OCI-LY7 (cell line): ENCODE measurements at regions not wholly inside any gene's neighbourhood (a gene's known extent, or its start where the extent isn't known, plus 50 kb on each side); places are given as distances from the start of the nearest gene placed in this dataset.

ENCODE experiments used
- BruUV-seq: library from RNA; stranded (reverse); fragments of 400-500 nt; replicated peaks from 2 replicates; lab custom pipeline; 2021; lab: Mats Ljungman, UMichigan
- CTCF ChIA-PET: fragments of 300-600 bp; sonication (Branson Sonifier 250); formaldehyde crosslinking; loops from one replicate; lab custom pipeline; 2022; ENCODE audit warnings: antibody characterized with exemption; ENCODE audit not compliant: unreplicated experiment; lab: Charles Lee
- POLR2A ChIA-PET: fragments of 300-600 bp; sonication (Branson Sonifier 250); formaldehyde crosslinking; loops from one replicate; lab custom pipeline; 2022; ENCODE audit warnings: antibody characterized with exemption; lab: Charles Lee
- DNase-seq: peaks from one replicate; pipeline ENCODE4 v3.0.0-alpha.2; 2015; ENCODE audit warnings: low spot score
- H2AFZ ChIP-seq: fragments of 200-600 bp; sonication (generic), shearing (Covaris generic); 2 replicates; pipeline ENCODE4 v1.6.1; 2014; ENCODE audit warnings: mild to moderate bottlenecking, antibody characterized with exemption, low read length, moderate library complexity
- H3K27ac ChIP-seq: fragments of 200-600 bp; sonication (generic); 2 replicates; pipeline ENCODE4 v1.5.1; 2014; ENCODE audit warnings: mixed run types, low read depth, mild to moderate bottlenecking, moderate library complexity, low read length, inconsistent platforms; ENCODE audit not compliant: poor library complexity, severe bottlenecking
- H3K36me3 ChIP-seq: fragments of 200-600 bp; sonication (generic); 2 replicates; pipeline ENCODE4 v1.6.1; 2014; ENCODE audit warnings: mild to moderate bottlenecking, antibody characterized with exemption, low read length, moderate library complexity, mixed read lengths; ENCODE audit not compliant: insufficient read depth
- H3K4me1 ChIP-seq: fragments of 200-600 bp; sonication (generic); 2 replicates; pipeline ENCODE4 v1.5.1; 2014; ENCODE audit warnings: mild to moderate bottlenecking, low read length; ENCODE audit not compliant: insufficient read depth, poor library complexity, severe bottlenecking
- H3K4me2 ChIP-seq: fragments of 200-600 bp; sonication (generic); 2 replicates; pipeline ENCODE4 v1.6.1; 2014; ENCODE audit warnings: mild to moderate bottlenecking, low read length
- H3K4me3 ChIP-seq: fragments of 200-600 bp; sonication (generic); 2 replicates; pipeline ENCODE4 v1.5.1; 2014; ENCODE audit warnings: mild to moderate bottlenecking, low read depth, low read length; ENCODE audit not compliant: poor library complexity, severe bottlenecking
- H3K79me2 ChIP-seq: fragments of 200-600 bp; sonication (generic); 2 replicates; pipeline ENCODE4 v1.6.1; 2016; ENCODE audit warnings: low read depth, mild to moderate bottlenecking, low read length, moderate library complexity, mixed read lengths; ENCODE audit not compliant: insufficient read depth
- H3K9me2 ChIP-seq: fragments of 200-600 bp; sonication (generic); 2 replicates; pipeline ENCODE4 v1.6.1; 2016; ENCODE audit warnings: mild to moderate bottlenecking, low read length, mixed read lengths; ENCODE audit not compliant: insufficient read depth
- H3K9me3 ChIP-seq: fragments of 200-600 bp; sonication (generic); 2 replicates; pipeline ENCODE4 v1.6.1; 2014; ENCODE audit warnings: mild to moderate bottlenecking, mixed run types, low read length, mixed read lengths
- H4K20me1 ChIP-seq: fragments of 200-600 bp; sonication (generic); 2 replicates; pipeline ENCODE4 v1.6.1; 2014; ENCODE audit warnings: mild to moderate bottlenecking, antibody characterized with exemption, low read length, moderate library complexity, mixed read lengths; ENCODE audit not compliant: insufficient read depth
- EZH2phosphoT487 ChIP-seq: fragments of 200-600 bp; sonication (generic); IDR thresholded peaks from 2 replicates; pipeline ENCODE4 v1.6.1; 2018; ENCODE audit warnings: low read depth, borderline replicate concordance, mild to moderate bottlenecking, mixed run types, antibody characterized with exemption, low read length, moderate library complexity, mixed read lengths
- intact Hi-C: fragments of 100-400 bp; cut with micrococcal nuclease; formaldehyde crosslinking; loops from one replicate; pipeline ENCODE4 v1.10.0; 2022; ENCODE audit not compliant: unreplicated experiment
- TF ChIP-seq, protein P1 (sequence below): fragments of 200-600 bp; sonication (generic); conservative IDR thresholded peaks from 2 replicates; pipeline ENCODE4 v1.5.1; 2014; ENCODE audit warnings: mild to moderate bottlenecking, antibody characterized with exemption, low read length, moderate library complexity, mixed read lengths

DNA sequence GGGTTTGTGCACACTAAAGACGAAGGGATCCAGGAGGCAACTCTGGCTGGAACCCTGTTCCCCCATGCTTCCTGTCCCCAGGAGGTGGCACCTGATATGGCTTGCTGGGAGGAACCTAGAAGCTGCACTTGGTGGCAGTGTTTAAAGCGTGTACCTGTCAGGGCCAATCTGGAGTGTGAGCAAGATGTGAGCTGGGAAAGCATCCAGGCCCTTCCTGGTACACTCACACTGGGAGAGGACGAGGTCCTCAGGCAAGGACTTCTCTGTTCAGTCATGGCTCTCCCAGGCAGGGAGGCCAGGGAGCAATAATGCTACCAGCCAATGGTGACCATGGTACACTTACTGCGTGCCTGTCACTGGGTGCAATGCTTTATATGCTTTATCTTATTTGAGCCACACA lies 130.7 kb upstream of the NECTIN1 start:
- intact Hi-C loops, result no loop called here
- CTCF ChIA-PET, result no interaction called here
- no TSS peak for BruUV-seq

DNA sequence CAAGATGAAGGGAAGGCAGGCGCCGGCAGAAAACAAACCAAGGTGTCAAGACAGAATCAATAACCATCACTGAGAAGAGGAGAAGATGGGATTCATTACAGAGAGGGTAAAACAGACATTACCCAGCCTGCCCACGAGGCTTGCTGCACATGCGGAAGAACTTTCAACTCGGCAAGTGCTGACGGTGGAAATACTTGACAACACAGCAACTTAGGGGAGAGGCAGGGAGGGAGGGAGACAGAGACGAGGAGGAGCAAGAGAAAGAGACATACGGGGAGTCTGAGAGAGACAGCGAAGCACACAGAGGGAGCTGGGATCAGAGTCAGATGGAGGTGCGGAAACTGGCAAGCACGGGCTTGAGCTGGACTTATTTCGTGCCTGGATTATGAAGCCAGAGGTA lies 129.3 kb upstream of the NECTIN1 start:
- H3K9me3 ChIP-seq, result no peaks in the 10 kb centered on the region
- CTCF ChIA-PET, result no interaction called here
- POLR2A ChIA-PET, result no interaction called here
- no peak for TF ChIP-seq EZH2phosphoT487
- TF ChIP-seq, protein P1, sequence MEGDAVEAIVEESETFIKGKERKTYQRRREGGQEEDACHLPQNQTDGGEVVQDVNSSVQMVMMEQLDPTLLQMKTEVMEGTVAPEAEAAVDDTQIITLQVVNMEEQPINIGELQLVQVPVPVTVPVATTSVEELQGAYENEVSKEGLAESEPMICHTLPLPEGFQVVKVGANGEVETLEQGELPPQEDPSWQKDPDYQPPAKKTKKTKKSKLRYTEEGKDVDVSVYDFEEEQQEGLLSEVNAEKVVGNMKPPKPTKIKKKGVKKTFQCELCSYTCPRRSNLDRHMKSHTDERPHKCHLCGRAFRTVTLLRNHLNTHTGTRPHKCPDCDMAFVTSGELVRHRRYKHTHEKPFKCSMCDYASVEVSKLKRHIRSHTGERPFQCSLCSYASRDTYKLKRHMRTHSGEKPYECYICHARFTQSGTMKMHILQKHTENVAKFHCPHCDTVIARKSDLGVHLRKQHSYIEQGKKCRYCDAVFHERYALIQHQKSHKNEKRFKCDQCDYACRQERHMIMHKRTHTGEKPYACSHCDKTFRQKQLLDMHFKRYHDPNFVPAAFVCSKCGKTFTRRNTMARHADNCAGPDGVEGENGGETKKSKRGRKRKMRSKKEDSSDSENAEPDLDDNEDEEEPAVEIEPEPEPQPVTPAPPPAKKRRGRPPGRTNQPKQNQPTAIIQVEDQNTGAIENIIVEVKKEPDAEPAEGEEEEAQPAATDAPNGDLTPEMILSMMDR, result no peak
- BruUV-seq, result no TSS peak
- no peak overlapping the region for H3K4me3 ChIP-seq
- no peak overlapping the region for H3K27ac ChIP-seq
- no peaks in the 10 kb centered on the region for H3K79me2 ChIP-seq
- H4K20me1 ChIP-seq, result no peaks in the 10 kb centered on the region
- intact Hi-C loops, result no loop called here
- no peaks in the 10 kb centered on the region for H3K9me2 ChIP-seq
- DNase-seq, result no peak
- no peaks in the 10 kb centered on the region for H3K4me1 ChIP-seq
- no peak overlapping the region for H2AFZ ChIP-seq
- H3K4me2 ChIP-seq, result no peak overlapping the region
- H3K36me3 ChIP-seq, result no peaks in the 10 kb centered on the region

More for the DNA sequence above, 130.7 kb upstream of the NECTIN1 start:
- no peaks in the 10 kb centered on the region for H3K79me2 ChIP-seq
- POLR2A ChIA-PET, result no interaction called here
- TF ChIP-seq, protein P1, result no peak
- TF ChIP-seq EZH2phosphoT487, result no peak
- no peak overlapping the region for H3K4me2 ChIP-seq
- DNase-seq, result no peak
- H3K4me3 ChIP-seq, result no peak overlapping the region
- H3K9me2 ChIP-seq, result no peaks in the 10 kb centered on the region
- H3K36me3 ChIP-seq, result no peaks in the 10 kb centered on the region
- H3K27ac ChIP-seq, result no peak overlapping the region
- H4K20me1 ChIP-seq, result no peaks in the 10 kb centered on the region
- no peak overlapping the region for H2AFZ ChIP-seq
- H3K9me3 ChIP-seq, result no peaks in the 10 kb centered on the region
- H3K4me1 ChIP-seq, result no peaks in the 10 kb centered on the region

DNA sequence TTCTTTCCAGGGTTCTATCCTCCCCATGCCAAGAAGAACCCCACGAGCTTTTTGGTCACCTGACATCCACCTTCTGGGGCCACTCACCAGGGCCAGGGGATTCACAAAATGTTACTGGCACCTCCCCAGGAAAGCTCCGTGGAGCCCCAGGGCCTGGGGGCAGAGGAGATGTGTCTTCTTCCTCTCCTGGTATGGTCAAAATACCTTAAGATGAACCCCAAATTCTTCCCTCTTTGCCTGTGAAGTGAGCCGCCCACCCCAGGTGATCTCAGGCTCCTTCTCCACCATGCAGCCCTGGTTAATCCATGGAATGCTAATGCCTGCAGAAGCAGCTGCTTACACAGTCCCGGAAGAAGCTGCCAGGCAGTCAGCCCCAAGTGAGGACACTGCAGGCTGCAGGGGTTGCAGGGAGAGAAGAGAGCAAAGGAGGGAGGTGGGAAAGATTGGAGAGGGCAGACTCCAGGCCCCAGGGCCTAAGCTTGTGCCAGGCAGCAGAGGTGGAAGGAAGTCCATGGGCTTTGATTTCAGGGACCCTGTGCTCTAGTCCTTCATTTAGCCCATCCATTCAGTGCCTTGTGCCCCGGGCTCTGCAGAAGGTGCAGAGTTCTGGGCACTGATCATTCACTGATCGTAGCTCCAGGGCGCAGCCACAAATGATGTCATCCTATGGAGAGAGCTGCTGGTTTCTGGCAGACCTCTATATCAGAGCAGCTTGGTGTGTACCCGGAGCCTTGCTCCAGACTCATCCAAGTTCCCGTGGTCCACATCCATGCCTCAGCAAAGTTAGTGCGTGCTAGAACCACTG lies 127.9 kb upstream of the NECTIN1 start:
- no peaks in the 10 kb centered on the region for H3K4me1 ChIP-seq
- TF ChIP-seq, protein P1, result no peak
- TF ChIP-seq EZH2phosphoT487, result no peak

More for the DNA sequence above, 127.9 kb upstream of the NECTIN1 start:
- CTCF ChIA-PET, result no interaction called here
- BruUV-seq, result no TSS peak
- H3K36me3 ChIP-seq, result no peaks in the 10 kb centered on the region
- H3K9me3 ChIP-seq, result no peaks in the 10 kb centered on the region
- H3K79me2 ChIP-seq, result no peaks in the 10 kb centered on the region
- DNase-seq, result no peak
- no peaks in the 10 kb centered on the region for H4K20me1 ChIP-seq
- intact Hi-C loops, result no loop called here
- H2AFZ ChIP-seq, result no peak overlapping the region
- no peak overlapping the region for H3K4me2 ChIP-seq
- no peak overlapping the region for H3K4me3 ChIP-seq
- POLR2A ChIA-PET, result no interaction called here
- no peak overlapping the region for H3K27ac ChIP-seq
- no peaks in the 10 kb centered on the region for H3K9me2 ChIP-seq
